K562 (cell line): ENCODE measurements at regions not wholly inside any gene's neighbourhood (a gene's known extent, or its start where the extent isn't known, plus 50 kb on each side); places are given as distances from the start of the nearest gene placed in this dataset.

Source experiments
- ATAC-seq: fragments of 200-7000 bp; cut with Tn5 transposase; 3 replicates; pipeline ENCODE4 v1.9.1; 2020; ENCODE audit warnings: moderate library complexity
- BruUV-seq: library from RNA; stranded (reverse); fragments of 400-500 nt; replicated peaks from 2 replicates; lab custom pipeline; 2021; lab: Mats Ljungman, UMichigan
- CTCF ChIA-PET: fragments of 300-600 bp; formaldehyde crosslinking; extraction: SDS; loops from one replicate; lab custom pipeline; 2021; ENCODE audit warnings: low intra/inter-chr PET ratio; lab: Yijun Ruan, JAX
- POLR2A ChIA-PET: fragments of 300-600, 350-650 bp; sonication (Branson Sonifier 250); formaldehyde crosslinking; extraction: SDS; loops from one replicate; lab custom pipeline; 2021; ENCODE audit warnings: antibody characterized with exemption, inconsistent platforms; lab: Yijun Ruan, JAX
- DNase-seq, 4 experiments: peaks; one replicate each; pipeline versions ENCODE4 v3.0.0 to v3.0.0-alpha.2; 2011 to 2018; ENCODE audit warnings: low spot score in 3 of 4, mixed read lengths in 3 of 4; ENCODE audit errors: extremely low read depth in 1 of 4
- FAIRE-seq: peaks from 2 replicates; lab custom pipeline; 2011; peaks lifted over from hg19 to GRCh38; lab: Jason Lieb, UNC
- H2AFZ ChIP-seq: 2 replicates; pipeline ENCODE4 v1.6.0; 2011; ENCODE audit warnings: low read depth, low read length, control low read depth, inconsistent platforms
- H3K27ac ChIP-seq: fragments of 200-600 bp; 3 replicates; pipeline ENCODE4 v1.8.0; 2011; ENCODE audit warnings: low read depth, mild to moderate bottlenecking, control low read depth, inconsistent platforms, low read length, moderate library complexity, mixed read lengths; ENCODE audit errors: extremely low read depth
- H3K27me3 ChIP-seq, 2 experiments: fragments of 300-600 bp in 1 of 2; 2 replicates in 1 of 2; 3 replicates in 1 of 2; pipeline versions ENCODE4 v1.6.0 to v1.8.0; 2011; ENCODE audit warnings: inconsistent platforms in 2 of 2, low read length in 2 of 2, mild to moderate bottlenecking in 1 of 2, mixed read lengths in 1 of 2, moderate library complexity in 1 of 2; ENCODE audit not compliant: control insufficient read depth in 2 of 2, insufficient read depth in 2 of 2
- H3K36me3 ChIP-seq: fragments of 300-600 bp; 3 replicates; pipeline ENCODE4 v1.8.0; 2011; ENCODE audit warnings: mild to moderate bottlenecking, low read length, inconsistent platforms; ENCODE audit not compliant: control insufficient read depth, insufficient read depth
- H3K4me1 ChIP-seq, 2 experiments: fragments of 200-600 bp in 1 of 2; replicated peaks in 1 of 2; 2 replicates in 1 of 2; 3 replicates in 1 of 2; pipeline versions ENCODE4 v1.5.1 to v1.8.0; 2011; ENCODE audit warnings: inconsistent platforms in 2 of 2, low read length in 2 of 2, mild to moderate bottlenecking in 1 of 2, mixed read lengths in 1 of 2, moderate library complexity in 1 of 2; ENCODE audit not compliant: control insufficient read depth in 2 of 2, insufficient read depth in 2 of 2
- H3K4me2 ChIP-seq: 2 replicates; pipeline ENCODE4 v1.6.1; 2011; ENCODE audit warnings: low read length, control low read depth, inconsistent platforms, mixed read lengths; ENCODE audit not compliant: insufficient read depth
- H3K4me3 ChIP-seq: fragments of 200-600 bp; sonication (generic), shearing (Covaris generic); 2 replicates; pipeline ENCODE4 v1.5.1; 2016; ENCODE audit warnings: control low read depth, inconsistent platforms
- H3K79me2 ChIP-seq: fragments of 200-600 bp; 3 replicates; pipeline ENCODE4 v1.8.0; 2011; ENCODE audit warnings: low read length, inconsistent platforms; ENCODE audit not compliant: control insufficient read depth, insufficient read depth
- H3K9ac ChIP-seq, 2 experiments: 2 replicates each; pipeline versions ENCODE4 v1.6.0 to v1.6.1; 2011; ENCODE audit warnings: low read depth in 2 of 2, low read length in 2 of 2, control low read depth in 1 of 2, inconsistent platforms in 1 of 2, mild to moderate bottlenecking in 1 of 2, mixed read lengths in 1 of 2; ENCODE audit not compliant: insufficient read depth in 1 of 2
- H3K9me1 ChIP-seq: one replicate; pipeline ENCODE4 v1.6.0; 2011; ENCODE audit warnings: inconsistent platforms, mild to moderate bottlenecking, low read length, moderate library complexity; ENCODE audit not compliant: control insufficient read depth, insufficient read depth
- H3K9me3 ChIP-seq: replicated peaks from 2 replicates; pipeline ENCODE4 v1.5.1; 2011; ENCODE audit warnings: low read depth, low read length, inconsistent platforms; ENCODE audit not compliant: control insufficient read depth, insufficient read depth
- H4K20me1 ChIP-seq: replicated peaks from 2 replicates; pipeline ENCODE4 v1.6.1; 2011; ENCODE audit warnings: low read length, inconsistent platforms, mixed read lengths; ENCODE audit not compliant: control insufficient read depth, insufficient read depth
- BRD9 ChIP-seq: fragments of 450-650 bp; IDR thresholded peaks from 2 replicates; pipeline ENCODE4 v1.6.1; 2018; ENCODE audit warnings: low read depth; ENCODE audit not compliant: partially characterized antibody
- CBX1 ChIP-seq: sonication (generic); IDR thresholded peaks from 2 replicates; pipeline ENCODE4 v1.6.1; 2016; ENCODE audit warnings: antibody characterized with exemption, low read depth, mild to moderate bottlenecking
- EGR1 ChIP-seq: fragments of 450-650 bp; conservative IDR thresholded peaks from 2 replicates; pipeline ENCODE4 v1.6.1; 2017; ENCODE audit warnings: mild to moderate bottlenecking
- EP400 ChIP-seq: fragments of 450-650 bp; IDR thresholded peaks from 2 replicates; pipeline ENCODE4 v1.6.1; 2017; ENCODE audit warnings: antibody characterized with exemption, mild to moderate bottlenecking, moderate library complexity
- ETV5 ChIP-seq: sonication (generic); formaldehyde crosslinking; IDR thresholded peaks from 2 replicates; pipeline ENCODE4 v1.4.0; 2020; ENCODE audit warnings: low read depth, mild to moderate bottlenecking, missing genetic modification reagents
- GTF2F1 ChIP-seq: IDR thresholded peaks from 2 replicates; pipeline ENCODE4 v1.6.1; 2011; ENCODE audit warnings: low read depth, low read length, improper control_type of control experiment
- HNRNPK ChIP-seq: fragments of 200-400 bp; formaldehyde crosslinking; IDR thresholded peaks from one replicate; pipeline ENCODE4 v1.6.1; 2018; ENCODE audit warnings: mild to moderate bottlenecking, low read depth, low read length; ENCODE audit not compliant: poor library complexity, severe bottlenecking
- NFRKB ChIP-seq: fragments of 450-650 bp; IDR thresholded peaks from 2 replicates; pipeline ENCODE4 v1.6.1; 2016; ENCODE audit warnings: low read depth
- POLR2B ChIP-seq: fragments of 450-650 bp; IDR thresholded peaks from 2 replicates; pipeline ENCODE4 v1.6.1; 2018; ENCODE audit warnings: low read depth; ENCODE audit not compliant: partially characterized antibody
- RFX7 ChIP-seq: fragments of 250-450 bp; sonication (Bioruptor Pico); IDR thresholded peaks from 2 replicates; pipeline ENCODE4 v1.5.1; 2021; ENCODE audit warnings: mild to moderate bottlenecking
- RHOXF2B ChIP-seq: fragments of 250-450 bp; sonication (Bioruptor Pico); conservative IDR thresholded peaks from 2 replicates; pipeline ENCODE4 v1.5.1; 2021
- SMARCA5 ChIP-seq: fragments of 450-650 bp; IDR thresholded peaks from 2 replicates; pipeline ENCODE4 v1.6.1; 2016
- ZNF224 ChIP-seq: sonication (generic); formaldehyde crosslinking; IDR thresholded peaks from 2 replicates; pipeline ENCODE4 v1.8.0; 2022; ENCODE audit warnings: mild to moderate bottlenecking, missing genetic modification reagents
- ZNF316 ChIP-seq: fragments of 450-650 bp; IDR thresholded peaks from 2 replicates; pipeline ENCODE4 v1.6.1; 2016
- WGBS: fragments of 100-300 bp; shearing (Covaris generic); methylation state at CpG from one replicate; pipeline ENCODE4 v1.1.6; 2016; ENCODE audit warnings: low coverage, mixed read lengths; ENCODE audit not compliant: insufficient coverage; ENCODE audit errors: missing lambda C conversion rate; 5-methylcytosine and 5-hydroxymethylcytosine counted together
- in situ Hi-C: fragments of 300-500 bp; cut with MboI; formaldehyde crosslinking; loops from 4 replicates; pipeline ENCODE4 v1.15.0; 2018; ENCODE audit warnings: inconsistent platforms, mixed read lengths
- intact Hi-C: fragments of 100-400 bp; cut with micrococcal nuclease; formaldehyde crosslinking; loops from 2 replicates; pipeline ENCODE4 v1.14.2; 2022
- TF ChIP-seq, protein P1 (sequence below): fragments of 450-650 bp; formaldehyde crosslinking; IDR thresholded peaks from 2 replicates; pipeline ENCODE4 v1.4.0; 2020; ENCODE audit warnings: mild to moderate bottlenecking, moderate library complexity
- TF ChIP-seq, protein P2 (sequence below): sonication (generic); formaldehyde crosslinking; IDR thresholded peaks from 2 replicates; pipeline ENCODE4 v1.8.0; 2022; ENCODE audit warnings: mild to moderate bottlenecking, missing genetic modification reagents, borderline replicate concordance
- TF ChIP-seq, protein P3 (sequence below): fragments of 250-450 bp; sonication (Bioruptor Pico); IDR thresholded peaks from 2 replicates; pipeline ENCODE4 v1.8.0; 2021; ENCODE audit warnings: moderate library complexity, mild to moderate bottlenecking, inconsistent platforms

DNA sequence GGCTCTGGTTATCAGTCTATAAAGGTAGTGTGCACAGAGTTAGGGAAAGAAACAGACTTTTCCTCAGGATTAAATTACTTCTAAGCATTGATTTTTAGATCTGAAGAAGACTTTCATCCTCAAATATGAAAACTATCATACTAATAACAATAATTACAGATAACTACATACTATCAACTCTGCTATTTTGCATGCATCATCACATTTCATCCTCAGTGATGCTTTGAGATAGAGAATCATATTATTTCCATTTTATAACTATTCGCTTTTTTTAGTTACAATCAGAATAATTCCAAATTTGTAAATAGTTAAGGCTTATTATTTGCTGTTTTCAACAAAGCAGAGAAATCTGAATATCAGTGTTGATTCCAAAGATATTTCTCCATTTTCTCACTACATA lies 239.2 kb downstream of the MEIS1 start:
- in situ Hi-C loops, result no loop called here

DNA sequence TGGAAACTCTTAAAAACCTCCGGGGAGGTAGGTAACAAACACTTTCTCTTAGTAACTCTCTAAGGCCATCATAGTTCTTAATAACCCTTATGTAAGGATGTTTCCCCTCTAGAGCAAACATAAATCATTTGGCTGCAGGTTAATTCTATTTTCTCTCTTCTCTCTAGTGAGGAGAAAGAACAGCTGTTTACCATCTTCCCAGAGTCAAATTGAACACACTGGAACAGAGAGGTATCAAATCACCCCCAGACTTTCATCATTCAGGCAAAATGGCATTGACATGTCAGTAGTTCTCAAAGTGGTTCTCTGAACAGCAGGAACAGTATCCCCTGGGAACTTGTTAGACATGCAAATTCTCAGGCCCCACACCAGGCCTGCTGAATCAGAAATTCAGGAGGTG lies 240.7 kb downstream of the MEIS1 start:
- no TSS peak for BruUV-seq
- H3K4me2 ChIP-seq, result no peak overlapping the region
- H3K4me3 ChIP-seq, result no peak overlapping the region
- no peaks in the 10 kb centered on the region for H3K9me3 ChIP-seq
- H3K36me3 ChIP-seq, result no peaks in the 10 kb centered on the region
- no peak overlapping the region for H3K27ac ChIP-seq
- no peaks in the 10 kb centered on the region for H3K79me2 ChIP-seq
- no peak for ATAC-seq
- H3K4me1 ChIP-seq, result no peaks in the 10 kb centered on the region
- H3K9me1 ChIP-seq, result no peaks in the 10 kb centered on the region
- H2AFZ ChIP-seq, result no peak overlapping the region
- in situ Hi-C loops, result no loop called here
- FAIRE-seq, result no peak
- WGBS, result 0% methylated on average over 1 of the region's 1 CpG
- intact Hi-C loops, result no loop called here
- no peak for DNase-seq
- CTCF ChIA-PET, result no interaction called here
- no peaks in the 10 kb centered on the region for H3K27me3 ChIP-seq
- H3K9ac ChIP-seq, result no peak overlapping the region
- POLR2A ChIA-PET, result interaction anchor here (1.2 kb wide), 1 partner anchor 9 kb away, joined by 3 read pairs; no protein-coding TSS in a partner anchor
- no peaks in the 10 kb centered on the region for H4K20me1 ChIP-seq
- TF ChIP-seq BRD9 (no peak), RHOXF2B (CRISPR knock-in tag) (no peak), EGR1 (no peak), NFRKB (no peak), RFX7 (CRISPR knock-in tag) (no peak), CBX1 (no peak), GTF2F1 (no peak), HNRNPK (no peak), EP400 (no peak), ETV5 (CRISPR knock-in tag) (no peak), ZNF224 (no peak), SMARCA5 (no peak)
- TF ChIP-seq, protein P1, sequence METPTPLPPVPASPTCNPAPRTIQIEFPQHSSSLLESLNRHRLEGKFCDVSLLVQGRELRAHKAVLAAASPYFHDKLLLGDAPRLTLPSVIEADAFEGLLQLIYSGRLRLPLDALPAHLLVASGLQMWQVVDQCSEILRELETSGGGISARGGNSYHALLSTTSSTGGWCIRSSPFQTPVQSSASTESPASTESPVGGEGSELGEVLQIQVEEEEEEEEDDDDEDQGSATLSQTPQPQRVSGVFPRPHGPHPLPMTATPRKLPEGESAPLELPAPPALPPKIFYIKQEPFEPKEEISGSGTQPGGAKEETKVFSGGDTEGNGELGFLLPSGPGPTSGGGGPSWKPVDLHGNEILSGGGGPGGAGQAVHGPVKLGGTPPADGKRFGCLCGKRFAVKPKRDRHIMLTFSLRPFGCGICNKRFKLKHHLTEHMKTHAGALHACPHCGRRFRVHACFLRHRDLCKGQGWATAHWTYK (CRISPR knock-in tag), result no peak
- TF ChIP-seq, protein P2, sequence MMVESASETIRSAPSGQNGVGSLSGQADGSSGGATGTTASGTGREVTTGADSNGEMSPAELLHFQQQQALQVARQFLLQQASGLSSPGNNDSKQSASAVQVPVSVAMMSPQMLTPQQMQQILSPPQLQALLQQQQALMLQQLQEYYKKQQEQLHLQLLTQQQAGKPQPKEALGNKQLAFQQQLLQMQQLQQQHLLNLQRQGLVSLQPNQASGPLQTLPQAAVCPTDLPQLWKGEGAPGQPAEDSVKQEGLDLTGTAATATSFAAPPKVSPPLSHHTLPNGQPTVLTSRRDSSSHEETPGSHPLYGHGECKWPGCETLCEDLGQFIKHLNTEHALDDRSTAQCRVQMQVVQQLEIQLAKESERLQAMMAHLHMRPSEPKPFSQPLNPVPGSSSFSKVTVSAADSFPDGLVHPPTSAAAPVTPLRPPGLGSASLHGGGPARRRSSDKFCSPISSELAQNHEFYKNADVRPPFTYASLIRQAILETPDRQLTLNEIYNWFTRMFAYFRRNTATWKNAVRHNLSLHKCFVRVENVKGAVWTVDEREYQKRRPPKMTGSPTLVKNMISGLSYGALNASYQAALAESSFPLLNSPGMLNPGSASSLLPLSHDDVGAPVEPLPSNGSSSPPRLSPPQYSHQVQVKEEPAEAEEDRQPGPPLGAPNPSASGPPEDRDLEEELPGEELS (CRISPR knock-in tag), result no peak

More for the DNA sequence above, 239.2 kb downstream of the MEIS1 start:
- intact Hi-C loops, result no loop called here
- POLR2A ChIA-PET, result interaction anchor here (1.2 kb wide), 1 partner anchor 8 kb away, joined by 3 read pairs; no protein-coding TSS in a partner anchor
- DNase-seq (no peak), ATAC-seq (no peak), FAIRE-seq (no peak)
- no peak overlapping the region for H3K4me3 ChIP-seq
- TF ChIP-seq, protein P3, sequence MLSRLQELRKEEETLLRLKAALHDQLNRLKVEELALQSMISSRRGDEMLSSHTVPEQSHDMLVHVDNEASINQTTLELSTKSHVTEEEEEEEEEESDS (CRISPR knock-in tag), result no peak
- TF ChIP-seq ZNF316 (peak; percentile 29; the same call in 1 of the 2 replicates), POLR2B (no peak)
- no peaks in the 10 kb centered on the region for H3K27me3 ChIP-seq
- H4K20me1 ChIP-seq, result no peaks in the 10 kb centered on the region
- no peak overlapping the region for H3K9ac ChIP-seq
- no peak overlapping the region for H3K27ac ChIP-seq
- no TSS peak for BruUV-seq
- CTCF ChIA-PET, result no interaction called here
- H3K79me2 ChIP-seq, result no peaks in the 10 kb centered on the region
- H2AFZ ChIP-seq, result no peak overlapping the region
- no peak overlapping the region for H3K4me2 ChIP-seq
- WGBS, result 0% methylated on average over 1 of the region's 1 CpG
- no peaks in the 10 kb centered on the region for H3K36me3 ChIP-seq
- no peaks in the 10 kb centered on the region for H3K4me1 ChIP-seq
- no peaks in the 10 kb centered on the region for H3K9me1 ChIP-seq
- no peaks in the 10 kb centered on the region for H3K9me3 ChIP-seq
